ENCODE measurements at regions not wholly inside any gene's neighbourhood (a gene's known extent, or its start where the extent isn't known, plus 50 kb on each side); places are given as distances from the start of the nearest gene placed in this dataset.

GRCh38 chr11:32204751-32205150, 113.9 kb downstream of the RCN1 start:
- no peak for DNase-seq

GRCh38 chr11:32210556-32210955, 119.7 kb downstream of the RCN1 start:
- peak; percentile 14 for DNase-seq

GRCh38 chr11:32213223-32213622, 122.3 kb downstream of the RCN1 start:
- DNase-seq = peak; percentile 81

GRCh38 chr11:32215157-32215556, 124.3 kb downstream of the RCN1 start:
- DNase-seq = no peak

GRCh38 chr11:32216749-32217148, 125.9 kb downstream of the RCN1 start:
- no peak for DNase-seq

GRCh38 chr11:32219320-32219719, 128.4 kb downstream of the RCN1 start:
- no peak for DNase-seq

GRCh38 chr11:32221476-32222032, 130.7 kb downstream of the RCN1 start:
- DNase-seq = no peak

- DNase-seq = no peak
Measured at GRCh38 chr11:32224580-32224979, 133.7 kb downstream of the RCN1 start.

- DNase-seq = peak; percentile 18
Measured at GRCh38 chr11:32225571-32226285, 134.9 kb downstream of the RCN1 start.

- DNase-seq = no peak
Measured at GRCh38 chr11:32226480-32226879, 135.6 kb downstream of the RCN1 start.

GRCh38 chr11:32229576-32230240, 138.8 kb downstream of the RCN1 start:
- no peak for DNase-seq

- no peak for DNase-seq
Measured at GRCh38 chr11:32231909-32232493, 141.1 kb downstream of the RCN1 start.

- DNase-seq = no peak
Measured at GRCh38 chr11:32232516-32232915, 141.6 kb downstream of the RCN1 start.

- DNase-seq = no peak
Measured at GRCh38 chr11:32233276-32233675, 142.4 kb downstream of the RCN1 start.

- DNase-seq = no peak
Measured at GRCh38 chr11:32233928-32234327, 143.1 kb downstream of the RCN1 start.

GRCh38 chr11:32244453-32244852, 153.6 kb downstream of the RCN1 start:
- DNase-seq = no peak

- no peak for DNase-seq
Measured at GRCh38 chr11:32253706-32254105, 162.8 kb downstream of the RCN1 start.

GRCh38 chr11:32255841-32256240, 165.0 kb downstream of the RCN1 start:
- peak; percentile 59 for DNase-seq

GRCh38 chr11:32256466-32256865, 165.6 kb downstream of the RCN1 start:
- DNase-seq = no peak

- peak; percentile 84 for DNase-seq
Measured at GRCh38 chr11:32259641-32260081, 168.8 kb downstream of the RCN1 start.

- DNase-seq = no peak
Measured at GRCh38 chr11:32262367-32262766, 171.5 kb downstream of the RCN1 start.

- no peak for DNase-seq
Measured at GRCh38 chr11:32265911-32266310, 169.4 kb downstream of the WT1 start.

- no peak for DNase-seq
Measured at GRCh38 chr11:32266601-32267000, 168.7 kb downstream of the WT1 start.
